ENCODE measurements at regions not wholly inside any gene's neighbourhood (a gene's known extent, or its start where the extent isn't known, plus 50 kb on each side); places are given as distances from the start of the nearest gene placed in this dataset.
"Not testable (repeated sequence)": the region's sequence is repeated elsewhere in the genome, so short reads cannot be mapped to it uniquely, and the experiment has no call there.

DNA sequence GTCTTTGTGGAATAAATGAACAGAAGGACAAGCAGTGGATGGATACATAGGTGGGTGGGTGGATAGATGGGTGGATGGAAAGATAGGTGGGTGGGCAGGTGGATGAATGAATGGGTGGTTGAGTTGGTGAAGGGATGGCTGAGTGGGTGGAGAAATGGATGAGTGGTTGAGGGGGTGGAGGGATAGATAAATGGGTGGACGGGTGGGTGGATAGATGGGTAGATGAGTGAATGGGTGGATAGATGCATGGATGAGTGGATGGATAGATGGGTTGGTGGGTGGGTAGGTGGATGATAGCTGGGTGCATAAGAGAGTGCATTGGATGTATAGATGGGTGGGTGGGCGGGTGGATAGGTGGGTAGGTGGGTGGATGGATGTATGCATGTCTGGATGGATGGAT, 63.5 kb downstream of the UNC93B1 start:
- not testable (repeated sequence) for H3K9me2 ChIP-seq (ENCODE audit: insufficient read depth); H3K36me3 Mint-ChIP-seq (ENCODE audit: low read depth); H3K4me3 ChIP-seq; H3F3A ChIP-seq (replicated peaks; ENCODE audit: low read depth); ATAC-seq; H3K27me3 ChIP-seq (ENCODE audit: insufficient read depth); H3K79me2 ChIP-seq (replicated peaks; ENCODE audit: insufficient read depth); H3K4me1 ChIP-seq (ENCODE audit: insufficient read depth); H3K9me3 Mint-ChIP-seq; DNase-seq (ENCODE audit: low spot score); H2AFZ ChIP-seq; H3K36me3 ChIP-seq (ENCODE audit: insufficient read depth); H4K20me1 ChIP-seq (replicated peaks; ENCODE audit: insufficient read depth); H3K4me3 Mint-ChIP-seq; H3K27ac ChIP-seq (ENCODE audit: low read depth); H3K4me2 ChIP-seq; H3K27ac Mint-ChIP-seq
- H3K4me1 Mint-ChIP-seq: peaks cover 24% of the 10 kb centered on the region
- H3K27me3 Mint-ChIP-seq (ENCODE audit: insufficient read depth, low read depth, poor library complexity): peaks cover 10% of the 10 kb centered on the region

DNA sequence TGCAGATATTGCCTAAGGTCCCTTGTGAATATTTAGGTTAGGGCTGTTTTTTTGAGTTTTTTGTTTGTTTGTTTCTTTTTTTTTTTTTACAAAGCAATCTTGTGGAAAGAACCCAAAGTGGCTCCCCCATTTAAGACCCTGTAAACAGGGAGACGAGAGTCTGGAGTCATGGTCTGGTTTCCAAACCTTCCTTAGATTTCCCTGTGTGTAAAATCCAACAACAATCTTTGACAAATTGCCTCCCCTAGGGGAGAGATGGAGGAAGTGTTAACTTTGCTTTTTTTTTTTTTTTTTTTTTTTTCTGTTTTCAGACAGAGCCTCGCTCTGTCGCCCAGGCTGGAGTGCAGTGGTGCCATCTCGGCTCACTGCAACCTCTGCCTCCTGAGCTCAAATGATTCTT, 64.9 kb downstream of the UNC93B1 start:
- H3K36me3 ChIP-seq (ENCODE audit: insufficient read depth); H3K36me3 Mint-ChIP-seq (ENCODE audit: low read depth); H3K4me3 Mint-ChIP-seq; H2AFZ ChIP-seq; H3K9me2 ChIP-seq (ENCODE audit: insufficient read depth); H3K27ac ChIP-seq (ENCODE audit: low read depth); ATAC-seq; H3K27me3 Mint-ChIP-seq (ENCODE audit: insufficient read depth, low read depth, poor library complexity); H3K9me3 Mint-ChIP-seq; H3K79me2 ChIP-seq (replicated peaks; ENCODE audit: insufficient read depth); H3K27ac Mint-ChIP-seq; H4K20me1 ChIP-seq (replicated peaks; ENCODE audit: insufficient read depth); H3K27me3 ChIP-seq (ENCODE audit: insufficient read depth); H3F3A ChIP-seq (replicated peaks; ENCODE audit: low read depth); H3K4me2 ChIP-seq; H3K4me1 ChIP-seq (ENCODE audit: insufficient read depth); H3K4me3 ChIP-seq: not testable (repeated sequence)
- TF ChIP-seq, protein P1, sequence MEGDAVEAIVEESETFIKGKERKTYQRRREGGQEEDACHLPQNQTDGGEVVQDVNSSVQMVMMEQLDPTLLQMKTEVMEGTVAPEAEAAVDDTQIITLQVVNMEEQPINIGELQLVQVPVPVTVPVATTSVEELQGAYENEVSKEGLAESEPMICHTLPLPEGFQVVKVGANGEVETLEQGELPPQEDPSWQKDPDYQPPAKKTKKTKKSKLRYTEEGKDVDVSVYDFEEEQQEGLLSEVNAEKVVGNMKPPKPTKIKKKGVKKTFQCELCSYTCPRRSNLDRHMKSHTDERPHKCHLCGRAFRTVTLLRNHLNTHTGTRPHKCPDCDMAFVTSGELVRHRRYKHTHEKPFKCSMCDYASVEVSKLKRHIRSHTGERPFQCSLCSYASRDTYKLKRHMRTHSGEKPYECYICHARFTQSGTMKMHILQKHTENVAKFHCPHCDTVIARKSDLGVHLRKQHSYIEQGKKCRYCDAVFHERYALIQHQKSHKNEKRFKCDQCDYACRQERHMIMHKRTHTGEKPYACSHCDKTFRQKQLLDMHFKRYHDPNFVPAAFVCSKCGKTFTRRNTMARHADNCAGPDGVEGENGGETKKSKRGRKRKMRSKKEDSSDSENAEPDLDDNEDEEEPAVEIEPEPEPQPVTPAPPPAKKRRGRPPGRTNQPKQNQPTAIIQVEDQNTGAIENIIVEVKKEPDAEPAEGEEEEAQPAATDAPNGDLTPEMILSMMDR (conservative IDR thresholded peaks at IDR 0.05; ENCODE audit: low read depth in 2 of 2): peak; percentile 3 to 28; a peak in 3 of 4 replicates
- DNase-seq (ENCODE audit: low spot score): peak; percentile 17
- peaks cover 21% of the 10 kb centered on the region for H3K4me1 Mint-ChIP-seq

DNA sequence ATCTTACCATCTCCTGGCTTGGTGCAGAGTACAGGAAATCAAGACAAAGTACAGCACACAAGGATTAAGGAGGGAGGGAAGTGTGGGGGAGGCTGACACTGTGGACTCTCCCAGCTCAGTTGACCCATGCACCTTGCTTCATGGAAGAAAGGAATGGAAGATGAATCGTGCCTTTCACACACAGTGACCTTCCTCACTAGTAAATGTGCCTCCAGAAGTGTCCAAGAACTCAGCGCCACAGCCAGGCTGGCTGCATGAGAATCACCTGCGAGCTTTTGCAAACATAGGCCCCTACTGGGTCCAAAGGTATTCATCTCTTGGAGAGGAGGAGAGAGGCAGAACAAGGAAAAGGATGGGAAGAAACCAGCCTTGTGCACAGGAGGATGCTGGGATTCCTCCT, 65.5 kb downstream of the UNC93B1 start:
- not testable (repeated sequence) for H3K4me1 ChIP-seq (ENCODE audit: insufficient read depth); H3K9me3 Mint-ChIP-seq

DNA sequence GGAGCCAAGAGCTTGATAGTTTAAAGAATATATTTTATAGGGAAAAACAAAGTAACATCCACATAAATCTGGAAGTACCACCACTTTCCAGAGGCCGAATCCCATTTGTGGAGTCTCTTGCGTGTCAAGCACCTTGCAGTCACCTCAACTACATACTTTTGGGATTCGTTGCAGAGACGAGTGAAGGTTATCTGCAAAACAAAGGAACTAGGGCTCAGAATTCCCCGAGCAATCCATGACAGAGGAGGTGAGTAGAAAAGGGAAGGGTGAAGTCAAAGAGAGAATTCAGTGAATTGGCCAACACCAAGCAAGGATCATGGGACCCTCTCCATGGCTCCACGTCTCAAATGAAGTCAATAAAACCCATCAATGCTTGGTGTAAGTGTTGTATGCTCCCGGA, 80.3 kb downstream of the UNC93B1 start:
- ATAC-seq; H4K20me1 ChIP-seq (replicated peaks; ENCODE audit: insufficient read depth); H2AFZ ChIP-seq; H3K4me2 ChIP-seq; H3K36me3 ChIP-seq (ENCODE audit: insufficient read depth); H3K27me3 Mint-ChIP-seq (ENCODE audit: insufficient read depth, low read depth, poor library complexity); H3K4me1 ChIP-seq (ENCODE audit: insufficient read depth); H3K27ac Mint-ChIP-seq; H3K79me2 ChIP-seq (replicated peaks; ENCODE audit: insufficient read depth); H3K4me3 Mint-ChIP-seq; H3K27me3 ChIP-seq (ENCODE audit: insufficient read depth); H3F3A ChIP-seq (replicated peaks; ENCODE audit: low read depth); H3K9me3 Mint-ChIP-seq; H3K9me2 ChIP-seq (ENCODE audit: insufficient read depth); H3K27ac ChIP-seq (ENCODE audit: low read depth); H3K36me3 Mint-ChIP-seq (ENCODE audit: low read depth); H3K4me1 Mint-ChIP-seq: not testable (repeated sequence)
- TF ChIP-seq, protein P2, sequence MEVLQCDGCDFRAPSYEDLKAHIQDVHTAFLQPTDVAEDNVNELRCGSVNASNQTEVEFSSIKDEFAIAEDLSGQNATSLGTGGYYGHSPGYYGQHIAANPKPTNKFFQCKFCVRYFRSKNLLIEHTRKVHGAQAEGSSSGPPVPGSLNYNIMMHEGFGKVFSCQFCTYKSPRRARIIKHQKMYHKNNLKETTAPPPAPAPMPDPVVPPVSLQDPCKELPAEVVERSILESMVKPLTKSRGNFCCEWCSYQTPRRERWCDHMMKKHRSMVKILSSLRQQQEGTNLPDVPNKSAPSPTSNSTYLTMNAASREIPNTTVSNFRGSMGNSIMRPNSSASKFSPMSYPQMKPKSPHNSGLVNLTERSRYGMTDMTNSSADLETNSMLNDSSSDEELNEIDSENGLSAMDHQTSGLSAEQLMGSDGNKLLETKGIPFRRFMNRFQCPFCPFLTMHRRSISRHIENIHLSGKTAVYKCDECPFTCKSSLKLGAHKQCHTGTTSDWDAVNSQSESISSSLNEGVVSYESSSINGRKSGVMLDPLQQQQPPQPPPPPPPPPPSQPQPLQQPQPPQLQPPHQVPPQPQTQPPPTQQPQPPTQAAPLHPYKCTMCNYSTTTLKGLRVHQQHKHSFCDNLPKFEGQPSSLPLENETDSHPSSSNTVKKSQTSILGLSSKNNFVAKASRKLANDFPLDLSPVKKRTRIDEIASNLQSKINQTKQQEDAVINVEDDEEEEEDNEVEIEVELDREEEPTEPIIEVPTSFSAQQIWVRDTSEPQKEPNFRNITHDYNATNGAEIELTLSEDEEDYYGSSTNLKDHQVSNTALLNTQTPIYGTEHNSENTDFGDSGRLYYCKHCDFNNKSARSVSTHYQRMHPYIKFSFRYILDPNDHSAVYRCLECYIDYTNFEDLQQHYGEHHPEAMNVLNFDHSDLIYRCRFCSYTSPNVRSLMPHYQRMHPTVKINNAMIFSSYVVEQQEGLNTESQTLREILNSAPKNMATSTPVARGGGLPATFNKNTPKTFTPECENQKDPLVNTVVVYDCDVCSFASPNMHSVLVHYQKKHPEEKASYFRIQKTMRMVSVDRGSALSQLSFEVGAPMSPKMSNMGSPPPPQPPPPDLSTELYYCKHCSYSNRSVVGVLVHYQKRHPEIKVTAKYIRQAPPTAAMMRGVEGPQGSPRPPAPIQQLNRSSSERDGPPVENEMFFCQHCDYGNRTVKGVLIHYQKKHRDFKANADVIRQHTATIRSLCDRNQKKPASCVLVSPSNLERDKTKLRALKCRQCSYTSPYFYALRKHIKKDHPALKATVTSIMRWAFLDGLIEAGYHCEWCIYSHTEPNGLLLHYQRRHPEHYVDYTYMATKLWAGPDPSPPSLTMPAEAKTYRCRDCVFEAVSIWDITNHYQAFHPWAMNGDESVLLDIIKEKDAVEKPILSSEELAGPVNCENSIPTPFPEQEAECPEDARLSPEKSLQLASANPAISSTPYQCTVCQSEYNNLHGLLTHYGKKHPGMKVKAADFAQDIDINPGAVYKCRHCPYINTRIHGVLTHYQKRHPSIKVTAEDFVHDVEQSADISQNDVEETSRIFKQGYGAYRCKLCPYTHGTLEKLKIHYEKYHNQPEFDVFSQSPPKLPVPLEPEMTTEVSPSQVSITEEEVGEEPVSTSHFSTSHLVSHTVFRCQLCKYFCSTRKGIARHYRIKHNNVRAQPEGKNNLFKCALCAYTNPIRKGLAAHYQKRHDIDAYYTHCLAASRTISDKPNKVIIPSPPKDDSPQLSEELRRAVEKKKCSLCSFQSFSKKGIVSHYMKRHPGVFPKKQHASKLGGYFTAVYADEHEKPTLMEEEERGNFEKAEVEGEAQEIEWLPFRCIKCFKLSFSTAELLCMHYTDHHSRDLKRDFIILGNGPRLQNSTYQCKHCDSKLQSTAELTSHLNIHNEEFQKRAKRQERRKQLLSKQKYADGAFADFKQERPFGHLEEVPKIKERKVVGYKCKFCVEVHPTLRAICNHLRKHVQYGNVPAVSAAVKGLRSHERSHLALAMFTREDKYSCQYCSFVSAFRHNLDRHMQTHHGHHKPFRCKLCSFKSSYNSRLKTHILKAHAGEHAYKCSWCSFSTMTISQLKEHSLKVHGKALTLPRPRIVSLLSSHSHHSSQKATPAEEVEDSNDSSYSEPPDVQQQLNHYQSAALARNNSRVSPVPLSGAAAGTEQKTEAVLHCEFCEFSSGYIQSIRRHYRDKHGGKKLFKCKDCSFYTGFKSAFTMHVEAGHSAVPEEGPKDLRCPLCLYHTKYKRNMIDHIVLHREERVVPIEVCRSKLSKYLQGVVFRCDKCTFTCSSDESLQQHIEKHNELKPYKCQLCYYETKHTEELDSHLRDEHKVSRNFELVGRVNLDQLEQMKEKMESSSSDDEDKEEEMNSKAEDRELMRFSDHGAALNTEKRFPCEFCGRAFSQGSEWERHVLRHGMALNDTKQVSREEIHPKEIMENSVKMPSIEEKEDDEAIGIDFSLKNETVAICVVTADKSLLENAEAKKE (CRISPR knock-in tag; IDR thresholded peaks at IDR 0.05): peak; percentile 84
- 0 out of 2 replicates have a peak overlapping the region, but pooled peaks have one; percentile 29 for H3K4me3 ChIP-seq
- peak; percentile 50 for DNase-seq (ENCODE audit: low spot score)

More for the DNA sequence above, 65.5 kb downstream of the UNC93B1 start:
- DNase-seq (ENCODE audit: low spot score); H2AFZ ChIP-seq; H3K4me3 ChIP-seq; H3F3A ChIP-seq (replicated peaks; ENCODE audit: low read depth); H3K36me3 ChIP-seq (ENCODE audit: insufficient read depth); ATAC-seq; H3K27ac ChIP-seq (ENCODE audit: low read depth); H4K20me1 ChIP-seq (replicated peaks; ENCODE audit: insufficient read depth); H3K4me2 ChIP-seq; H3K9me2 ChIP-seq (ENCODE audit: insufficient read depth); H3K27ac Mint-ChIP-seq; H3K27me3 ChIP-seq (ENCODE audit: insufficient read depth); H3K4me3 Mint-ChIP-seq; H3K27me3 Mint-ChIP-seq (ENCODE audit: insufficient read depth, low read depth, poor library complexity); H3K36me3 Mint-ChIP-seq (ENCODE audit: low read depth); H3K79me2 ChIP-seq (replicated peaks; ENCODE audit: insufficient read depth): not testable (repeated sequence)
- peaks cover 15% of the 10 kb centered on the region for H3K4me1 Mint-ChIP-seq

Data from GM23338 (cell line).